ENCODE measurements at regions not wholly inside any gene's neighbourhood (a gene's known extent, or its start where the extent isn't known, plus 50 kb on each side); places are given as distances from the start of the nearest gene placed in this dataset.
A peak's percentile ranks its signal among the peaks of the same experiment; 100 is the strongest.
"Not testable (repeated sequence)": the region's sequence is repeated elsewhere in the genome, so short reads cannot be mapped to it uniquely, and the experiment has no call there.

DNA sequence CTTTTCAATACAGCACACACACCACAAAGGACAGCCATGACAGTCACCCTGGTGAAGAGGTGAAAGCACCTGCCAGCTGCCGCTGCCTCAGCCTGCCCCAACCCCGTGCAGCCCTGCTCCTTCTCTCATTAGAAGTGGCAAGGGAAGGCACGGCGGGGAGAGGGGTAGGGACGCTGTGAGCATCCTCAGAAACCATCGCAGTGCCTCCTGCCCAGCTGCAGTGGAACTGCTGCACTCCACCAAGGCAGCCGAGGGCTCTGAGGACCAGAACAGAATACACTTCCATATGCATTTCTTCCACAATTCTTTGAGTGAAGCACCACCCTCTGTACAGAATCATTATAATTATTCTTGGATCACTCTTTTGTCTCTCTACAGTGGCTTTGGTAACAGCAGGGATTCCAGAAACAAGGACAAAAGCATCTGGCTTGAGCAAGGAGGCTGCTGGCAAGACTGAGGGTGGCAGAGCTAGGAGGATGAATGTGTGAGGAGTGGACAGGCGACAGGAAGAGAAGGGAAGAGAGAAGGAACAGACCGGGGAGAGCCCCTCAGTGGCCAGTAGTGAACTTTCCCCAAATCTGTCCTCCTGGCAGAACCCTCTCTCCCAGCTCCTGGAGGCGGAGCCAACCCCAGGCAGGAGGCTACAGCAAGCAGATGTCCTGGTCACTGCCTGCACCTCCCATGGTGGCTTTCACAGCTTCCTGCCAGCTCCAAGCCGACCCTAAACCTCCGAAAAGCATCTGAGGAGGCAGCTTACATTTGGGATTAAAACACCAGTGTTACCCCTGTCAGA, 73.2 kb downstream of the MTNR1A start:
- DNase-seq, result peak in 1 of 58 donors; percentile 10

DNA sequence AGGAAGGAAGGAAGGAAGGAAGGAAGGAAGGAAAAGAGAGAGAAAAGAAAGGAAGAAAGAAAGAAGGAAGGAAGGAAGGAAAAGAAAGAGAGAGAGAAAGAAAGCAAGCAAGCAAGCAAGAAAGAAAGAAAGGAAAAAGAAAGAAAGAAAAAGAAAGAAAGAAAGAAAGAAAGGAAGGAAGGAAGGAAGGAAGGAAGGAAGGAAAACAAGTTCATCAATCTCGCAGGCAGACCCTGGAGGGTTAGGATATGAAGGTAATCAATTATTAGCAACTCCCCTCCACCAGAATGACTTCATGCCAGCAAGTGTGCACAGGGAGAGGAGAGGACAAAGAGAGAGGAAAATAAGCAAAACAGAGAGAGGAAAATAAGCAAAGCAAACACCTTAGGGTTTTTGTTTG, 80.2 kb downstream of the MTNR1A start:
- DNase-seq, result no peak

DNA sequence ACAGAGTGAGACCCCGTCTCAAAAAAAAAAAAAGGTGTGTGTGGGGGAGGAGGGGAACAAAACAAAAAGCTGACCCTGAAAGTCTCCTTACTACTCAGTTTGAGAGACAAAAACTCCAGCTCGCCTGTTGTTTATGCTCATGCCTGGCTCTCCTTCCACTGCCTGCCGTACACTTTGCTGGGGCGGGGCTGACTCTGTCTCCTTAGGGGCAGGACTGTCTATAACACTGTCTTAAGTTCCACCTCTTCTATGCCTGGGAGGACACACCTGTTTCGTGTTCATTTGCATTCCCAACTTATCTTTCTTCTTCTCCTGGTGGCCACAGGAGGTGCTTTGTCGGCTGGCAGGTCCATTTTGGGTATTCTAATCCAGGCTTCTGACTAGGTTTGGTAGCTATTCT, 81.4 kb downstream of the MTNR1A start:
- no peak for DNase-seq

DNA sequence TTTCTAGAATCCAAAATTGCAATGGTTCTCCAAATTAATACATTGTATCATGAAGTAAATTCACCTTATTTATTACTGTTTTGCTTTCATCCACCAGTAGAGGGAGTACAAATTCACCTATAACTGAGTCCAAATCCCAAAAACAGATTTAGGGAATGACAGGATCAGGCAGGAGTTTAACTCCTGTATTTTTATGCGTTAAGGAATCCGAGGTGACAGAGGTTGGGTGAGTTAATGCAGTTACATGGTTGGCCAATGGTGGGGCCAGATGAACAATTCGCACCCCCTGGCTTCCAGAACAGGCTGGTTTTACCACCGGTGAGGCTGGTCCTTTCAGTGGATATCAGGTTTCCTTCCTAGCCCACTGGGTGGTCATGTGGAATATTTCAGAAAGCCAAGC, 82.4 kb downstream of the MTNR1A start:
- no peak for DNase-seq

DNA sequence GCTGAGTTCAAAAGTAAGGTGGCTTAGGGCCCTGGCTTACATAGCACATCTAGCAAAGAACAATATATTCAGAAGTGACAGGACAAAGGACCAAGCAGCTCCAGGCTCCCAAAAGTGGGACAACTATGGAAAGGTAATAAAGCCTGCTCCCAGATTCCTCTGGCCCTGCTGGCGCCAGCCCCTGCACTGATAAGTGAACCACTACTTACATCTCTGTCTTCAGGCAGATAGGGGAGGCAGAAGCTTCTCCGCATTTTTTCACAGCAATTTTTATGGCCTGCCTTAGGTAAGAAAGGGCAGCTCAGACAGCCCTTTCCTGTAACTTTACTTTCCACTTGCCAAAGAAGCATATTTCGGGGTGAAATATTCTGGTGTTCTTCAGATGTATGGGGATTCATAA, 83.9 kb downstream of the MTNR1A start:
- DNase-seq, result no peak

DNA sequence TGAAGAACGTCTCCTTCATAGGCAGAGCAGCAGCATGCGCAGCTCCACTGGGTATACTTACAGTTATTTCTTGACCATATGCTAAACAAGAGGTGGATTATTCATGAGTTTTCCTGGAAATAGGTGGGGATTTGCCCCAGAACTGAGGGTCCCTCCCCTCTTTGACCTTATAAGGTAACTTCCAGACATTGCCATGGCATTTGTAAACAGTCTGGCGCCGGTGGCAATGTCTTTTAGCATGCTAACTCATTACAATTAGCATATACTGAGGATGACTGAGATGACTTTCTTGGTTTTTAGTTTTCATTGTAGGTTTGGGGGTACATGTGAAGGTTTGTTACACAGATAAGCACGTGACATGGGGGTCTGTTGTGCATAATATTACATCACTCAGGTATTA, 97.3 kb downstream of the MTNR1A start:
- DNase-seq, result no peak

DNA sequence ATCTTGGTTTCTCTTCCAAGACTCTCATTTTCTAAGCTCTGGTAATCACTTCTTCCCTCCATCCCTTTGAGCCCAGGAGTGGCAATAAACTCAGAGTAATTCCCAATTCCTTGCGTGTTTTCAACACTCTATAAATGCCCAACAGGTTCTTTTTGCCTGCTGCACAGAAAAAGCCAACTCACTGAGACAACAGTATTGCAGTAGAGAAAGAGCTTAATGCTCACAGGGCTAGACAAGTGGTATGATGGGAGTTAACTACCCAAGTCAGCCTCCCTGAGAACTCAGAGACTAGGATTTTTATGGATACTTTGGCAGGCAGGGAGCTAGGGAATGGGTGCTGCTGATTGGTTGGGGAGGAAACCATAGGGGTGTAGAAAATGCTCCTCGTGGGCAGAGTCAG, 103.4 kb downstream of the MTNR1A start:
- no peak for DNase-seq

DNA sequence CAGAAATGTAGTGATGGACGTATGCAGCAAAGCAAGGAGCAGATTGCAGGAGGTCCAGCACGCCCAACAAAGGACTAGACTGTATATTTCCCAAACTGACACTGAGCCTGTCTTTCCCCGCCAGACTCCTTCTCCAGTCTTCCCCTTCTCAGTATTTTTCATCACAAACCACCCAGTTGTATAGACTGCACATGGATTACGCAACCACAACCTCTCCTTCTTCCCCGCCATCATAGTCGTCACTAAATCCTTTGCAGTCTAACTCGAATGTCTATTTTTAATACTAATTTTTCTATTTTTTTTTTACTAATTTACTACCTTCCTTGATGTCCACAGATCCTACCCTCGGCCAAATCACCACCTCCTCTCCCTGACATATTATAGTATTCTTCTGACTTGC, 105.4 kb downstream of the MTNR1A start:
- no peak for DNase-seq

DNA sequence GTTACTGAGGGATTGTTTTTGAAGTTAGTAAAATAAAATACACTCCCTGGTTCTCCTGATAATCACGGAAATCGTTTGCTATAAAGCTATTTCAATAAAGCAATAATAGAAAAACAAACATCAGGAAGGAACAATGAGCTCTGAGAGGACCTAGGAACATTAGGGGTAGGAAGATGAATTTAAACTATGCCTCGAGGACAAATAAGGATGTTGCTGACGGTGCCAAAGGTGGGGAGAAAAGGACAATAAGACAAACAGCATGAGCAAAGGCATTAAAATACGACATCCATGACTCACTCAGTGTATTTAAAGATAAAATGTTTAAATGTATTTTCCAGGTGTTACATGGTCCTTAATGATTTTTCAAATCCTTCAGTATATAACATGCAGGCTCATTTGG, 110.3 kb downstream of the MTNR1A start:
- DNase-seq, result no peak

DNA sequence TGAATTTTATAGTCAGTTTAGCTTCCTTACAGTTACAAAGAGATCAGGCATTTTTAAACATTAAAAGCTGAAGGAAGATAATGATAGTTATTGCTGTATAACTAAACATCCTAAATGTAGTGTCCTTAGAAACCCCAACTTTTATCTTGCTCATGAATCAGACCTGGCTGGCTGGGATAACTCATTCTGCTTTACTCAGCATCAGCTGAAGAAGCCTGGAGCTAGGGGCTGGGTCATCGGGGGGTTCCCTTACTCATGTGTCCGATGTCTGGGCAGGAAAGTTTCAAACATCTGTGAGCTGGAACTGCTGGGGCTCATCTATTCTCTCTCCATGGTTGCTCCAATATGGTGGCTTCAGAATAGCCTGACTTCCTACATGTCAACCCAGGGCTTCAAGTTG, 113.9 kb downstream of the MTNR1A start:
- DNase-seq, result no peak

DNA sequence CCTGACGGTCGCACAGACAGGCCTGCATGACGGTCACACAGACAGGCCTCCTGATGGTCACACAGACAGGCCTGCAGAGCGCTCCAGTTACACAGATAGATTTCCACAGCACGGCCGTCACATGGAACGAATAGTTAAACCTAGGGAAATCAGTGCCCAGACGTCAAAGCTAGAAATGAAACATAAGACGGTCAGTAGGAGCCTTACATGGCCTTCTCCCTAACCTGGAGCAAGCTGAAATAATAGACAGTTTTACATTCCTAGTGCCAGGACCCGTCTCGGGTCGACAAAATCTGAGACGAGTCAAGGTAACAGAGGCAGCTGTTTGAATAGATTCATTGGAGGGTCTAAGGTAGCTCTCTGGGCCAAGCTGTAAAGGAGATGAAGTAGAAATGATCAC, 126.9 kb downstream of the MTNR1A start:
- DNase-seq, result no peak

DNA sequence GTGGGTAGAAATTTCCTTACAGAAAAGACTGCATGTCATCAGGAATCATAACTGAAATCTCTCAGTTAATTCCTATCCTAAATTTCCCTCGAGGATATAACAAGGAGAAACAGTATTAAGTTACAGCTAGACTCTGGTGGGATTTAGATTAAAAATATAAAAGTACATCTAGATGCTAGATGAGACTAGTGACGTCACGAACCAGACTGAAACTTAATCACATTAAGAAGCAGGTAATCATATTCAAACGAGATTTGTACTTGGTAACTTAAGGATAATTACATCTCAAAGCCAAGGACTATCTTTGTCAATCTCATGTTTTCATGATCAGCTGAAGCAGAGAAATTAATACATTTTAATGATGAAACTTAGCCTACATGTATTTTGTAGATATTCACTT, 130.6 kb downstream of the MTNR1A start:
- no peak for DNase-seq

DNA sequence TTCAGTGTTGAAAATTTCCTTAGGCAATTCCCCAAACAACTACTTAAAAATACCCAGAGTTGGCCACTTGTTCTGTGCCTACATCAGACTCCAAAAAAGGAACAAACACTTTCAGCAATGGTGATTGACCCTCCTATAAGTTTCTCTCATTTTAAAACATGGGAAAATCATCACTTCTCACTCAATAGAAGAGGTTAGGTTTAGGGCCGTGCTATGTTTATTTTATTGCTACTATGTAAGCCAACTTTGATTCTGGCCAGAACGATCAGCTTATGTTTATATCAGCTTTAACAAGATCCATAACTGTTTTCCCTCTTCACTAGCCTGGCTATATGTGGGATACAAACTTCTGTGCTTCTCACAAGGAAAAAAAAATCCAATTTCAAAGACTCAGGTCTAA, 133.1 kb downstream of the MTNR1A start:
- no peak for DNase-seq

DNA sequence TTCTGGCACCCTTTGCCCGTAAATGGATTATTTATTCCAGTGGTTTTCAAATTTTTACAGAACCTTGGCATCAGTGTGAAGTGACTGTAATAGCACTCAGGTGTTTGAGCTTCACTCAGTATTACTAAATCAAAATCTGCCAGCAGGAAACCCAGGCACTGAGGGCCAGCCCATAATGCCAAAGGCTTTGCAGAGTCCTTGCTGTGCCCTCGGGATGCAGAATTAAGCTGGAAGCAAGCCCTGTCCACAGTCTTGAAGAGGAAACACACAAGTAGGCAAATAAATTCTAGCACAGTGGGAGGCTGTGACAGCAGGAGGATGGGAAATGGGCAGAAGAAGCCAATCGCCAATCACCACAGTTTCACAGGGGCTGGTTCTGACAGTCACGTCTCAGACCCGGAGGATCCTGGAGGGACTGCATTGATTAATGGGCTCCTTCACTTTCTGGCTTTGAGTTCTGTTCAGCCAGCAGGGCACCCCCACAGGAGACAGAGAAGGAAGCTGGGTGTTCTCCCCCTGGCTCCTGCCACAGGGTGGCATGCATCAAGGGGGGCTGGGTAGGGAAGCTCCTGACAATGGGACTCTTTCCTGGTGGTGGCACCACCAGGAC, 138.8 kb downstream of the MTNR1A start:
- DNase-seq, result no peak

DNA sequence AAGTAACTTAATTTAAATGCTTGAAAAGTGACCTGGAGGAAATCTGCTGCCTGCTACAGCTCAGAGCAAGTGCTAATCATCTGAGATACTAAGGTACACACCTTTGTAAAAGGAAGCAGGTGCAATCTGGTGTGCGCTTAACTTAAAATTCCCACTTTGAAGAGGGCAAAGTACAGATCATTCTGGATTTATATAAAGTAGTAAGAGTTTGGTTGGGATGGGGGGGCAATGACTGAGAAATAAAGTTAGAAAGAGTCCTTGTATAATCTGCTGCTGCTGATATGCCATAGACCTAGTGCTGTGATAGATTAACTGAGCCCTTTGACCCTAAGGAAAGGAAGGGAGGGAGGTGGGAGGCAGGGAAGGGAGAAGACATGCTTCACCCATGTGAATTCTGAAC, 141.0 kb downstream of the MTNR1A start:
- DNase-seq, result no peak

DNA sequence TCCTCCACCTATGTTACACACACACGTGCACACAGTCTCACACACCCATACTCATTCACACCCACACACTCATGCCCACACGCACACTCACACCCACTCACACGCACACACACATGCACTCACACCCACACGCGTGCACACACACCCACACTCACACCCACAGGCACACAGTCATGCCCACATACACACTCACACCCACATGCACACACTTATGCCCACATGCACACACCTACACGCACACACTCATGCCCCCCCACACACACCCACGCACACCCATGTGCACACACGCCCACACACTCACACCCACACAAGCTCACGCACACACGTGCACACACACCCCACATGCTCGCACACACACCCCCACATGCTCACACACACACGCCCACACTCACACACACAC, 140.0 kb downstream of the F11 start:
- DNase-seq, result no peak

DNA sequence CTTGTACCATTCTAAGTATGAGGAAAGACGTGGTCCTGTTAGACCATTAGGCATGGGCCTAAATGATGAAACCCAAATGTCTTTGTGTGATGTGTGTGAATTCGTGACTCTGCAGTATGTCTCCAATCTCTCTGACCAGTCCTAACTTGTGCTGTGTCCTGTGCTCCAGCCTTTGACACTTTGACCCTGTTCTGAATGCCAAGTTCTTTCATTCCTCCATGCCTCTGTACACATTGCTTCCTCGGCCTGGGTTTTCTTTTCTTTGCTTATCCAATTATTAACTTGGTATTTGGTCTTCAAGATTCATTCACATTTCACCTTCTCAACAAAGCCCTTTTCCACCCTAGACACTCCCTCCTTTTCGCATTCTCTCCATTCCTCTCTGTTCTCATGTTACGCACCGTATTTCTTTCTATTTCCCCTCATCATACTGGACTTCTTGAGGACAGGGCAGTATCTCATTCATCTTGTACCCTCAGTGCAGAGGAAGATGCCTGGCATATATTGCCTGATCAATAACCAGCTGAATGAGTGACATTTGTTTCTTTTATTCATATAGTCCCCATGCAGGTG, 138.7 kb downstream of the F11 start:
- no peak for DNase-seq

DNA sequence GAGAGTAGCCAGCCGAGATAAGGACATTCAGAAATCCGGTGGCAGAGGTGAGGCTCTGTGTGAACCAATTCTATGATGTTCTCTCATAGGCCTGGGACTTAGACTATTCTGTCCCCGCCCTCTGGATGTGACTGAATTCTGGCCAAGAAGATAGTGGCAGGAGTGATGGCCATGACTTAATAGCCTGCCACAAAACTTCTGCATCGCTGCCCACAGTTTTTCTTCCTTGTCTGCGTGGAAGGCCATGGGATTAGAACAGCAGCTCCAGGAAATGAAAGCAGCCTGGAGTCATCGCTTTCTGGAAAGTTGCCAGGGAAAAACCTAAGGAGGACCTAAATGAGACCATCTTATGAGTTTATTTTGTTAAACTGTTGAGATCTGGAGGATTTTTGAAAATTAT, 134.7 kb downstream of the F11 start:
- DNase-seq, result no peak

DNA sequence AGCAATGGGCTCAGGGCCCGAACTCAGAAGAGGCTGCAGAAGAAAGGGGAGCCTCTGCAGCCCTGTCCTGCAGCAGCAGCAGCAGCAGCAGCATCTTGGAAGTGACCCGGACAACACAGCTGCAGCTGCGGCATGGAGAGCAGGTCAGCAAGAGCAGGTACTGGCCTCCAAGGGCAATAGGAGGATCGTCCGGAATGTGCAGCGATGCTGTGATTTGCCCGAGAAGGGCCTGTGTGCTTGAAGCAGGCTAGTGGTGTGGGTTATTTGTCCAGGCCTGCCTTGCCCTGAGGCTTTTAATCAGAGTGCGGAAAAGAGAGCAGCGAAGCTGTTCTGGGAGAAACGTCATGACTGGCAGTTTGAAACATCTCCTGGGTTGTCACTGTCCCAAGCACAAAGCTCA, 126.0 kb downstream of the F11 start:
- DNase-seq, result no peak

DNA sequence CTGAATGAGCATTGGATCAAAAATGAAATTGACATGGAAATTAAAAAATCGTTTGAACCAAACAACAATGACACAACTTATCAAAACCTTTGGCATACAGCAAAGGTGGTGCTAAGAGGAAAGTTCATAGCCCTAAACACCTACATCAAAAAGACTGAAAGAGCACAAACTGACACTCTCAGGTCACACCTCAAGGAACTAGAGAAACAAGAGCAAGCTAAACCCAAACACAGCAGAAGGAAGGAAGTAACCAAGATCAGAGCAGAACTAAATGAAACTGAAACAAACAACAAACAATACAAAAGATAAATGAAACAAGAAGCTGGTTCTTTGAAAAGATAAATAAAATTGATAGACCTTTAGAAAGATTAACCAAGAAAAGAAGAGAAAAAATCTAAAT, 118.3 kb downstream of the F11 start:
- DNase-seq, result not testable (repeated sequence)

DNA sequence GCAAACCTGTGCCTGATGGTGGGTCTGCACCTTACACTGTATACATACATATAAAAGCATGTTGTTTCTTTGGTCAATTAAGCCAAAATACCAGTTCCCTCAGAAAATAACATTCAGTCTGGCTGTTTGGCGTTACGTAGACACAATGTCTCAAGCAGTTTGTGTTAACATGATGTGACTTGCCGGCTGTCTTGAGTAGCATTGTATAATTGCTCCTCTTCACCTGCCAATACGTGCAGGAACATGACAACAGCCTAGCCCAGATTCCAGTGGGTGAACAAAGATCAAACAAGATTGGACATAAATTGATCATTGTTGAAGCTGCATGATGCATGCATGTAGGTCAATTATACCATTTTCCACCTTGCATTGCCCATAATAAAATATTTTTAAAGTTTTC, 102.3 kb downstream of the F11 start:
- DNase-seq, result no peak

DNA sequence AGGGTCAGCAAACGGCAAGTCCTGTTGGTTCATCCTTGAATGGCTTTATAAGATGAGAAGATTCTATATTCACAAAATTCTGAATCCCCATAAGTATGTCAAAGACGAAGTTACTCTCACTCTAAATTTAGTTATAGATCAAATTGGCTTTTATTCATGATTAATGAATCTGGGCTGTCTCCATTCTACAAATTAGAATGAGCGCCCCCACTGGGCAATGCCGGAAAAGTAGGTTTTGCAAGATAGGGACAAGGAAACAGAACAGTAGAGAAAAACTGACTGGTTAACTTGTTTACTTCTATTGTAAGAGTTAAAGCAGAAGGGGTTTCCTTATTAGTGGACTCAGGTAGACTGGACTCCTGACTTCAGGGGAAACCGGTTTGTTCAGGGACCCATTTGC, 100.3 kb downstream of the F11 start:
- no peak for DNase-seq

DNA sequence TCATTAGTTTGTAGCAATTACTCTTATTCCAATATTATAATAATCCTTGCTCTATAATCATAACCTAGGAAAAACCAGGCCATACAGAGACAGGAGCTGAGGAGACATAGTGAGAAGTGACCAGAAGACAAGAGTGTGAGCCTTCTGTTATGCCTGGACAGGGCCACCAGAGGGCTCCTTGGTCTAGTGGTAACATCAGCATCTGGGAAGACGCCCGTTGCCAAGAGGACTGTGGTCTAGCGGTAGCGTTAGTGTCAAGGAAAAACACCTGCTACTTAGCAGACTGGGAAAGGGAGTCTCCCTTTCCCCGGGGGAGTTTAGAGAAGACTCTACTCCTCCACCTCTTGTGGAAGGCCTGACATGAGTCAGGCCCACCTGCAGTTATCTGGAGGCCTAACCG, 97.0 kb downstream of the F11 start:
- DNase-seq, result not testable (repeated sequence)
